ENCODE measurements at regions not wholly inside any gene's neighbourhood (a gene's known extent, or its start where the extent isn't known, plus 50 kb on each side); places are given as distances from the start of the nearest gene placed in this dataset.

- Mint-ChIP-seq H3K4me1 (ENCODE audit: low read depth) (no peaks in the 10 kb centered on the region), H3K36me3 (ENCODE audit: low read depth) (no peaks in the 10 kb centered on the region), H3K27ac (no peak overlapping the region), H3K9me3 (no peaks in the 10 kb centered on the region), H3K27me3 (no peaks in the 10 kb centered on the region), H3K4me3 (no peak overlapping the region)
- Histone ChIP-seq H3K9me3 (ENCODE audit: control insufficient read depth in 1 of 2, insufficient read depth in 1 of 2, low read length in 2 of 2) (no peaks in the 10 kb centered on the region), H3K27me3 (ENCODE audit: control insufficient read depth in 1 of 2, insufficient read depth in 2 of 2, low read length in 2 of 2) (no peaks in the 10 kb centered on the region), H3K36me3 (ENCODE audit: insufficient read depth, low read length) (no peaks in the 10 kb centered on the region), H3K4me1 (ENCODE audit: insufficient read depth, low read length) (no peaks in the 10 kb centered on the region), H3K4me3 (ENCODE audit: low read length) (no peak overlapping the region), H3K27ac (ENCODE audit: low read depth in 1 of 2, low read length in 2 of 2) (no peak overlapping the region)
- DNase-seq (no peak), ATAC-seq (ENCODE audit: poor library complexity) (no peak)
- TF ChIP-seq CTCF (IDR thresholded peaks at IDR 0.05): no peak
- ChIA-PET POLR2A (no interaction called here), CTCF (interaction anchor here (0.5 kb wide), 1 partner anchor 62 kb away, joined by 4 read pairs; no protein-coding TSS in a partner anchor)
- intact Hi-C loops (cut with DNase I, micrococcal nuclease): no loop called here
Observed at GRCh38 chr18:43180814-43181213, 65.3 kb upstream of the RIT2 start.

- no peaks in the 10 kb centered on the region for H3K36me3 ChIP-seq (ENCODE audit: insufficient read depth, low read length)
- H3K27ac Mint-ChIP-seq: no peak overlapping the region
- DNase-seq: no peak
- H3K36me3 Mint-ChIP-seq (ENCODE audit: low read depth): no peaks in the 10 kb centered on the region
- no peak for ATAC-seq (ENCODE audit: poor library complexity)
- H3K27me3 ChIP-seq (ENCODE audit: control insufficient read depth in 1 of 2, insufficient read depth in 2 of 2, low read length in 2 of 2): no peaks in the 10 kb centered on the region
- no peaks in the 10 kb centered on the region for H3K4me1 ChIP-seq (ENCODE audit: insufficient read depth, low read length)
- H3K4me3 ChIP-seq (ENCODE audit: low read length): no peak overlapping the region
- ChIA-PET POLR2A (no interaction called here), CTCF (interaction anchor here (1.1 kb wide), 1 partner anchor 27 kb away, joined by 3 read pairs; no protein-coding TSS in a partner anchor)
- H3K4me3 Mint-ChIP-seq: no peak overlapping the region
- H3K9me3 ChIP-seq (ENCODE audit: control insufficient read depth in 1 of 2, insufficient read depth in 1 of 2, low read length in 2 of 2): peaks cover 0 to 5% of the 10 kb centered on the region in 2 experiments
- intact Hi-C loops (cut with DNase I, micrococcal nuclease): no loop called here
- TF ChIP-seq CTCF (IDR thresholded peaks at IDR 0.05): no peak
- H3K4me1 Mint-ChIP-seq (ENCODE audit: low read depth): no peaks in the 10 kb centered on the region
- H3K27ac ChIP-seq (ENCODE audit: low read depth in 1 of 2, low read length in 2 of 2): no peak overlapping the region
- H3K27me3 Mint-ChIP-seq: no peaks in the 10 kb centered on the region
- peaks cover 2% of the 10 kb centered on the region for H3K9me3 Mint-ChIP-seq
Observed at GRCh38 chr18:43175257-43175656, 59.8 kb upstream of the RIT2 start.

- H3K4me3 ChIP-seq (ENCODE audit: low read length): no peak overlapping the region
- intact Hi-C loops (cut with DNase I, micrococcal nuclease): no loop called here
- H3K4me1 ChIP-seq (ENCODE audit: insufficient read depth, low read length): no peaks in the 10 kb centered on the region
- ChIA-PET POLR2A (no interaction called here), CTCF (no interaction called here)
- no peak for ATAC-seq (ENCODE audit: poor library complexity)
- Mint-ChIP-seq H3K4me1 (ENCODE audit: low read depth) (no peaks in the 10 kb centered on the region), H3K27ac (no peak overlapping the region), H3K27me3 (no peaks in the 10 kb centered on the region), H3K36me3 (ENCODE audit: low read depth) (no peaks in the 10 kb centered on the region), H3K9me3 (peaks cover 14% of the 10 kb centered on the region), H3K4me3 (no peak overlapping the region)
- peaks cover 0 to 8% of the 10 kb centered on the region in 2 experiments for H3K9me3 ChIP-seq (ENCODE audit: control insufficient read depth in 1 of 2, insufficient read depth in 1 of 2, low read length in 2 of 2)
- H3K27me3 ChIP-seq (ENCODE audit: control insufficient read depth in 1 of 2, insufficient read depth in 2 of 2, low read length in 2 of 2): no peaks in the 10 kb centered on the region
- no peaks in the 10 kb centered on the region for H3K36me3 ChIP-seq (ENCODE audit: insufficient read depth, low read length)
- DNase-seq: no peak
- no peak overlapping the region for H3K27ac ChIP-seq (ENCODE audit: low read depth in 1 of 2, low read length in 2 of 2)
- TF ChIP-seq CTCF (IDR thresholded peaks at IDR 0.05): no peak
Observed at GRCh38 chr18:43170586-43170985, 55.1 kb upstream of the RIT2 start.
